AG09309 (cell line): ENCODE measurements at regions not wholly inside any gene's neighbourhood (a gene's known extent, or its start where the extent isn't known, plus 50 kb on each side); places are given as distances from the start of the nearest gene placed in this dataset.
A peak's percentile ranks its signal among the peaks of the same experiment; 100 is the strongest.

Source experiments
- DNase-seq: peaks from one replicate; pipeline ENCODE4 v3.0.0-alpha.2; 2010; ENCODE audit warnings: low read depth
- H3K4me3 ChIP-seq: 2 replicates; pipeline ENCODE4 v1.5.1; 2011; ENCODE audit warnings: mild to moderate bottlenecking, low read depth, low read length, moderate library complexity; ENCODE audit not compliant: control insufficient read depth
- TF ChIP-seq, protein P1 (sequence below): IDR thresholded peaks from 2 replicates; pipeline ENCODE4 v1.5.1; 2011; ENCODE audit warnings: mild to moderate bottlenecking, low read depth, low read length, inconsistent platforms; ENCODE audit not compliant: insufficient read depth, control insufficient read depth; ENCODE audit errors: missing control alignments

DNA sequence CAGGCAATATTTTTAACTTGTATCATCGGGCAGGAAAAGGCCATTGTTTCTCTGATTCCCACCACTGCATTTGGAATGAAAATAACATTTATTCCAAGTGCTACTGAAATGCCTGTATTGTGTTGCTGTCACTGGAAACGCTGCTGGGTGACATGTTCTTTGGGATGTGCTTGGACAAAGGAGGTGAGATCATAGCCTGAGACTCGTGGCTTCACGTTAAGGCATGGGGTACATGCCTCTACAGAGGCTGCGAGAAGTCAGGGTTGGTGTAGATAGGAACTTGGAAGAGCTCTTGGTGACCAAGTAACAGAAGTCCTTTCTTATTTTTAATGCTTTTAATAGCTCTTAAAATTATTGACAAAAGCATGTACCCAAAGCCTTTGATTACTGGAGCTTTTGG, 58.8 kb upstream of the MAF start:
- no peak overlapping the region for H3K4me3 ChIP-seq
- TF ChIP-seq, protein P1, sequence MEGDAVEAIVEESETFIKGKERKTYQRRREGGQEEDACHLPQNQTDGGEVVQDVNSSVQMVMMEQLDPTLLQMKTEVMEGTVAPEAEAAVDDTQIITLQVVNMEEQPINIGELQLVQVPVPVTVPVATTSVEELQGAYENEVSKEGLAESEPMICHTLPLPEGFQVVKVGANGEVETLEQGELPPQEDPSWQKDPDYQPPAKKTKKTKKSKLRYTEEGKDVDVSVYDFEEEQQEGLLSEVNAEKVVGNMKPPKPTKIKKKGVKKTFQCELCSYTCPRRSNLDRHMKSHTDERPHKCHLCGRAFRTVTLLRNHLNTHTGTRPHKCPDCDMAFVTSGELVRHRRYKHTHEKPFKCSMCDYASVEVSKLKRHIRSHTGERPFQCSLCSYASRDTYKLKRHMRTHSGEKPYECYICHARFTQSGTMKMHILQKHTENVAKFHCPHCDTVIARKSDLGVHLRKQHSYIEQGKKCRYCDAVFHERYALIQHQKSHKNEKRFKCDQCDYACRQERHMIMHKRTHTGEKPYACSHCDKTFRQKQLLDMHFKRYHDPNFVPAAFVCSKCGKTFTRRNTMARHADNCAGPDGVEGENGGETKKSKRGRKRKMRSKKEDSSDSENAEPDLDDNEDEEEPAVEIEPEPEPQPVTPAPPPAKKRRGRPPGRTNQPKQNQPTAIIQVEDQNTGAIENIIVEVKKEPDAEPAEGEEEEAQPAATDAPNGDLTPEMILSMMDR, result no peak
- no peak for DNase-seq

DNA sequence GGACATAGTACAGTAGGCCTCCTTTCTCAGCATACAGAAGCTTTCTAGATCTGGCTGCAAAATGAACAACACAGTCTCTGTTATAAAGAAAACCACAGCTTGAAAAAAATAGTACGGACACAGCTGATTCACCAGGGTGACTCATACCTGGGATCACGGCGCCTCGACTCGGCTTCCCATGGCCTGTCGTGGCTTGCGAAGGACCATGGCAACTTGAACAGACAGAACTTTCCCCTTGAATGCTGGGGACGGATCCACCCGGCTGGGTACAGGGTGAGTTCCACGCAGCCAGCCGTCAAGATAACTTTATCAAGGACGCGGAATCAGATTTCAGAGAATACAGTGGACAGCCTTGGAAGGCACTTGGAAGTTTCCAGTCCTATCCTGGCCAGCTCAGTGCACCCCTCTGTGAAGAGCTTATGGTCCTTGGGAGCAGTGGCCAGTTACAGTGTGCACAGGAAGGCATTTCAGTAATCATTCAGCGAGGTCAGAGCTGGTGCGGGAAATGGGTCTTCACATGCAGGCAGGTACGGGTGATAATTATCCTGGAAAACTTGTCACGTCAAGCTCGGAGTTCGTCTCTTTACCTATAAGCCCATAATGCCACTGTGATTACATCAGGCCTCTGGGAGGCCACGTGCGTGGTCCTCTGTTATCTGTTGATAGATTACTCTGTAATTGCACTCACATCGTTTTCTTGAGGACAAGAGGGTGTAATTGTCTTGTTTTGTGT, 57.9 kb upstream of the MAF start:
- DNase-seq, result peak; percentile 55
- TF ChIP-seq, protein P1, result no peak
- H3K4me3 ChIP-seq, result no peak overlapping the region

DNA sequence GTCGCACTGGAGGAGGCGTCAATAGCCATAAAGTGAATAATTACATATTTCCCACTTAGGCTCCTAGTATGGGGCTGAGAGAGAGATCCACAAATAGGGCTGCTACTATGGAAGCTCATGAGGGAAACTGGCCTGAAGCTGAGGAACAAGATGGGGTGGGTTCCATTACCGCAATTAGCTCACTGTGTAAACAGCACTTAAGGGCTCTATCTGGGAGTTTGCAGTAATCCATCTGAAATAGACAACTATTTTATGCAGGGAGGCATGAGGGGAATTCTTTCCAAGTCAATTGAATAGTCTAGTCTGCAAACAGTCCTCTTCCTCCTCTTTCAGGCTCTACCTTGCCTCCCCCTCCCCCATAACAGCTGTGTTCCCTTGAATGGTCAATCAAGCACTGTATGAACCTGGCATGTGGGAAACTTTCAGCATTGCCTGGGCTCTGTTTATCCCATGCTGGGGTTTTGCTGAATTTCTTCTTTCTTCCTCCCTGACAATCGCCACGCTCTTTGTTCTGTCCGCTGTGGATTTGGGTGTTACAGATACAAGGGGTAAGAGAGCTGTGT, 56.1 kb upstream of the MAF start:
- TF ChIP-seq, protein P1, result no peak
- no peak for DNase-seq
- H3K4me3 ChIP-seq, result no peak overlapping the region

DNA sequence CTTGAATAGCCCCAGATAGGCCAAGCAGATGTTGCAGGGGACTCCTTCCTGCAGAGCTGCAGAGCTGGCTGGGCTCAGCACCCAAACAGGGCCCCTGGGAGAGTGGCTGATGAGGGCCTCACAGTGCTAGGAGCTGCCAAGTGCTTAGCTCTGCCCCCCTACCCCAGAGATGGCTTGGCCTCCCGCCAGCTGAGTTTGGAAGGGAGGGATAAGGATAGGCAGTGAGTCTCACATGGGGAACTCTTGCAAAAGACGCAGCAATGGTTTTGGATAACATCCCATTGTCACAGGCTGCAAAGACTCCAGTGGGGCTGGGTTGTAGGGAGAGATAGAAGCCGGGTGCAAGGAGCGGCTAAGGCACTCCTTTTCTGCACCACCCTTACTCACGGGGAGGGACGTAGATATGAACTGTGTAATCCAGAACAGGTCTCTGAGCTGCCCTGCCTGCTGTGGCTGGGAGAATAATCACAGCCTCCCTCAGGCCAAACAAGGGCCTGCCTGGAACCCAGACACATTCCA, 52.9 kb upstream of the MAF start:
- TF ChIP-seq, protein P1, result no peak
- no peak overlapping the region for H3K4me3 ChIP-seq
- no peak for DNase-seq

DNA sequence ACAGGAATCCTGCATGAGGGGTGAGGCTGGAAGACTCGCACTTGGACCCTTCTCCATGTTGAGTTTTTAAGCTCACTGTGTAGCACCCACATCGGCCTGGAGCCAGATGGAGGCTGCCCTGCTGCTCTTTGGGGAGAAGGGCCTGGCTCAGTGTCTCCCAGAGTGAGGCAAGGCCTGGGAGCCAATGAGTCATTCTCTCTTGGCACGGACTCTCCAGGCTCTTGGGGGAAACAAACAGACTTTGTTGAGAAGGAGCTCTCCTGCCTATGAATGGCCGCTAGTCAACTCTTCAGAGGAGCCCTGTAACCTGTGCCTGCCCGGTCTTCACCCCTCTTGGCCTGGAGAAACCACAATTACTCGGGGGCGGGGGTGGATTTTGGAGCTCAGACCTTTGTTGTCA, 50.8 kb upstream of the MAF start:
- TF ChIP-seq, protein P1, result no peak
- no peak overlapping the region for H3K4me3 ChIP-seq
- peak; percentile 33 for DNase-seq
